PC-3 (cell line): ENCODE measurements at regions not wholly inside any gene's neighbourhood (a gene's known extent, or its start where the extent isn't known, plus 50 kb on each side); places are given as distances from the start of the nearest gene placed in this dataset.

Source experiments
- ATAC-seq: fragments of 200-7000 bp; cut with Tn5 transposase; 2 replicates; pipeline ENCODE4 v1.9.1; 2020; ENCODE audit warnings: mild to moderate bottlenecking, moderate library complexity
- BruUV-seq: library from RNA; stranded (reverse); fragments of 400-500 nt; replicated peaks from 2 replicates; lab custom pipeline; 2021; lab: Mats Ljungman, UMichigan
- CTCF ChIA-PET: fragments of 300-600 bp; sonication (Branson Sonifier 250); formaldehyde crosslinking; loops from one replicate; lab custom pipeline; 2022; ENCODE audit warnings: antibody characterized with exemption; lab: Charles Lee
- POLR2A ChIA-PET: fragments of 300-600 bp; sonication (Branson Sonifier 250); formaldehyde crosslinking; loops from one replicate; lab custom pipeline; 2022; ENCODE audit warnings: antibody characterized with exemption; ENCODE audit not compliant: unreplicated experiment; lab: Charles Lee
- DNase-seq: peaks from one replicate; pipeline ENCODE4 v3.0.0-alpha.2; 2015
- H2AFZ ChIP-seq: fragments of 300-600 bp; sonication (generic); 2 replicates; pipeline ENCODE4 v1.6.0; 2016; ENCODE audit warnings: antibody characterized with exemption, low read length
- H3F3A ChIP-seq: fragments of 300-600 bp; sonication (generic); one replicate; pipeline ENCODE4 v1.6.0; 2017; ENCODE audit warnings: antibody characterized with exemption, low read length, control low read depth, mild to moderate bottlenecking; ENCODE audit not compliant: unreplicated experiment
- H3K27ac ChIP-seq: fragments of 300-600 bp; sonication (generic); 2 replicates; pipeline ENCODE4 v1.5.1; 2016; ENCODE audit warnings: mild to moderate bottlenecking, low read length
- H3K27me3 ChIP-seq: fragments of 300-600 bp; sonication (generic); 2 replicates; pipeline ENCODE4 v1.6.1; 2016; ENCODE audit warnings: low read length, mixed read lengths
- H3K36me3 ChIP-seq: fragments of 300-600 bp; sonication (generic); 2 replicates; pipeline ENCODE4 v1.6.1; 2016; ENCODE audit warnings: low read depth, mixed run types, low read length, mixed read lengths
- H3K4me1 ChIP-seq: fragments of 300-600 bp; sonication (generic); 2 replicates; pipeline ENCODE4 v1.5.1; 2016; ENCODE audit warnings: low read length; ENCODE audit not compliant: insufficient read depth
- H3K4me2 ChIP-seq: fragments of 300-600 bp; sonication (generic); 2 replicates; pipeline ENCODE4 v1.6.0; 2016; ENCODE audit warnings: low read length
- H3K4me3 ChIP-seq: fragments of 300-600 bp; sonication (generic); 2 replicates; pipeline ENCODE4 v1.5.1; 2016; ENCODE audit warnings: mild to moderate bottlenecking, low read length, mixed read lengths
- H3K79me2 ChIP-seq: fragments of 300-600 bp; sonication (generic); 2 replicates; pipeline ENCODE4 v1.6.1; 2017; ENCODE audit warnings: low read length, mixed read lengths
- H3K9ac ChIP-seq: fragments of 300-600 bp; sonication (generic); 2 replicates; pipeline ENCODE4 v1.6.0; 2016; ENCODE audit warnings: mild to moderate bottlenecking, low read length
- H3K9me2 ChIP-seq: fragments of 300-600 bp; sonication (generic); replicated peaks from 2 replicates; pipeline ENCODE4 v1.6.1; 2016; ENCODE audit warnings: mixed run types, low read length, mixed read lengths
- H3K9me3 ChIP-seq: fragments of 300-600 bp; sonication (generic); 2 replicates; pipeline ENCODE4 v1.6.1; 2016; ENCODE audit warnings: low read length, mixed read lengths
- H4K20me1 ChIP-seq: fragments of 300-600 bp; sonication (generic); 2 replicates; pipeline ENCODE4 v1.6.1; 2016; ENCODE audit warnings: low read length, mixed read lengths
- CTCF ChIP-seq: fragments of 300-600 bp; sonication (generic); conservative IDR thresholded peaks from 2 replicates; pipeline ENCODE4 v1.5.1; 2017; ENCODE audit warnings: antibody characterized with exemption, low read depth, mild to moderate bottlenecking, low read length
- EZH2 ChIP-seq: fragments of 300-600 bp; sonication (generic); IDR thresholded peaks from one replicate; pipeline ENCODE4 v1.6.1; 2017; ENCODE audit warnings: antibody characterized with exemption, mild to moderate bottlenecking, low read length; ENCODE audit not compliant: unreplicated experiment
- EZH2phosphoT487 ChIP-seq: fragments of 300-600 bp; sonication (generic); IDR thresholded peaks from 2 replicates; pipeline ENCODE4 v1.6.1; 2018; ENCODE audit warnings: mild to moderate bottlenecking, antibody characterized with exemption, low read length, borderline replicate concordance
- intact Hi-C: fragments of 100-400 bp; cut with micrococcal nuclease; formaldehyde crosslinking; loops from 2 replicates; pipeline ENCODE4 v1.9.0; 2023

GRCh38 chr3:21256932-21257331 is 494.1 kb downstream of the ZNF385D start:
- Histone ChIP-seq H3K9me3 (no peaks in the 10 kb centered on the region), H3K79me2 (no peaks in the 10 kb centered on the region), H3K9me2 (no peaks in the 10 kb centered on the region), H3F3A (no peaks in the 10 kb centered on the region), H3K4me3 (no peak overlapping the region), H3K27me3 (peaks cover 6% of the 10 kb centered on the region; the same call in 1 of the 2 replicates), H4K20me1 (no peaks in the 10 kb centered on the region), H3K4me2 (no peak overlapping the region), H3K4me1 (no peaks in the 10 kb centered on the region), H2AFZ (no peak overlapping the region), H3K36me3 (no peaks in the 10 kb centered on the region), H3K9ac (no peak overlapping the region), H3K27ac (no peak overlapping the region)
- ChIA-PET CTCF (no interaction called here), POLR2A (no interaction called here)
- no TSS peak for BruUV-seq
- DNase-seq (no peak), ATAC-seq (no peak)
- intact Hi-C loops: no loop called here
- TF ChIP-seq EZH2: no peak
- TF ChIP-seq EZH2phosphoT487: no peak
- no peak for TF ChIP-seq CTCF

GRCh38 chr3:21238661-21239060 is 512.3 kb downstream of the ZNF385D start:
- Histone ChIP-seq H3K4me2 (no peak overlapping the region), H3K79me2 (no peaks in the 10 kb centered on the region), H3K27ac (no peak overlapping the region), H3K4me3 (no peak overlapping the region), H4K20me1 (no peaks in the 10 kb centered on the region), H3K9ac (no peak overlapping the region), H3K36me3 (no peaks in the 10 kb centered on the region), H2AFZ (no peak overlapping the region), H3K9me2 (no peaks in the 10 kb centered on the region), H3K27me3 (peaks cover 10% of the 10 kb centered on the region; the same call in 1 of the 2 replicates), H3F3A (no peaks in the 10 kb centered on the region), H3K9me3 (no peaks in the 10 kb centered on the region), H3K4me1 (no peaks in the 10 kb centered on the region)
- ChIA-PET POLR2A (no interaction called here), CTCF (no interaction called here)
- no TSS peak for BruUV-seq
- no peak for ATAC-seq
- DNase-seq: no peak
- TF ChIP-seq CTCF: no peak
- TF ChIP-seq EZH2: no peak
- no peak for TF ChIP-seq EZH2phosphoT487
- intact Hi-C loops: no loop called here

GRCh38 chr3:21237638-21238037 is 513.4 kb downstream of the ZNF385D start:
- ChIA-PET POLR2A (no interaction called here), CTCF (no interaction called here)
- no peaks in the 10 kb centered on the region for H3K36me3 ChIP-seq
- no peak overlapping the region for H3K27ac ChIP-seq
- no peaks in the 10 kb centered on the region for H3F3A ChIP-seq
- H3K9me2 ChIP-seq: no peaks in the 10 kb centered on the region
- no peaks in the 10 kb centered on the region for H3K4me1 ChIP-seq
- no peak overlapping the region for H3K4me2 ChIP-seq
- H3K9me3 ChIP-seq: no peaks in the 10 kb centered on the region
- no peaks in the 10 kb centered on the region for H3K79me2 ChIP-seq
- no peaks in the 10 kb centered on the region for H4K20me1 ChIP-seq
- ATAC-seq (no peak), DNase-seq (no peak)
- TF ChIP-seq CTCF: no peak
- no peak for TF ChIP-seq EZH2
- no peak for TF ChIP-seq EZH2phosphoT487
- no peak overlapping the region for H2AFZ ChIP-seq
- H3K27me3 ChIP-seq: peaks cover 10% of the 10 kb centered on the region; the same call in 1 of the 2 replicates
- intact Hi-C loops: no loop called here
- H3K4me3 ChIP-seq: no peak overlapping the region
- H3K9ac ChIP-seq: no peak overlapping the region
- BruUV-seq: no TSS peak
